ENCODE measurements at regions not wholly inside any gene's neighbourhood (a gene's known extent, or its start where the extent isn't known, plus 50 kb on each side); places are given as distances from the start of the nearest gene placed in this dataset.

- DNase-seq (no peak), ATAC-seq (ENCODE audit: poor library complexity) (no peak)
- intact Hi-C loops (cut with DNase I, micrococcal nuclease) = no loop called here
- no peaks in the 10 kb centered on the region for H3K9me3 ChIP-seq (ENCODE audit: control insufficient read depth in 1 of 2, insufficient read depth in 1 of 2, low read length in 2 of 2)
- no peak for TF ChIP-seq CTCF (IDR thresholded peaks at IDR 0.05)
- H3K4me3 Mint-ChIP-seq = no peak overlapping the region
- ChIA-PET CTCF (interaction anchor here (1.4 kb wide), 1 partner anchor 9 kb away, joined by 3 read pairs; no protein-coding TSS in a partner anchor), POLR2A (no interaction called here)
- H3K27ac Mint-ChIP-seq = no peak overlapping the region
- no peak overlapping the region for H3K27ac ChIP-seq (ENCODE audit: low read depth in 1 of 2, low read length in 2 of 2)
- no peaks in the 10 kb centered on the region for H3K27me3 ChIP-seq (ENCODE audit: control insufficient read depth in 1 of 2, insufficient read depth in 2 of 2, low read length in 2 of 2)
- no peaks in the 10 kb centered on the region for H3K9me3 Mint-ChIP-seq
- H3K4me1 ChIP-seq (ENCODE audit: insufficient read depth, low read length) = no peaks in the 10 kb centered on the region
- no peaks in the 10 kb centered on the region for H3K4me1 Mint-ChIP-seq (ENCODE audit: low read depth)
- no peaks in the 10 kb centered on the region for H3K36me3 ChIP-seq (ENCODE audit: insufficient read depth, low read length)
- H3K27me3 Mint-ChIP-seq = no peaks in the 10 kb centered on the region
- no peaks in the 10 kb centered on the region for H3K36me3 Mint-ChIP-seq (ENCODE audit: low read depth)
- H3K4me3 ChIP-seq (ENCODE audit: low read length) = no peak overlapping the region
These were observed 55.1 kb upstream of the DMRT1 start for GRCh38 chr9:786405-786804.

GRCh38 chr9:788777-789176 is 52.7 kb upstream of the DMRT1 start:
- ATAC-seq (ENCODE audit: poor library complexity) = no peak
- H3K27ac Mint-ChIP-seq = no peak overlapping the region
- no peaks in the 10 kb centered on the region for H3K36me3 Mint-ChIP-seq (ENCODE audit: low read depth)
- intact Hi-C loops (cut with DNase I, micrococcal nuclease) = no loop called here
- H3K4me3 Mint-ChIP-seq = no peak overlapping the region
- Histone ChIP-seq H3K36me3 (ENCODE audit: insufficient read depth, low read length) (no peaks in the 10 kb centered on the region), H3K4me3 (ENCODE audit: low read length) (no peak overlapping the region), H3K9me3 (ENCODE audit: control insufficient read depth in 1 of 2, insufficient read depth in 1 of 2, low read length in 2 of 2) (no peaks in the 10 kb centered on the region), H3K4me1 (ENCODE audit: insufficient read depth, low read length) (no peaks in the 10 kb centered on the region), H3K27ac (ENCODE audit: low read depth in 1 of 2, low read length in 2 of 2) (no peak overlapping the region), H3K27me3 (ENCODE audit: control insufficient read depth in 1 of 2, insufficient read depth in 2 of 2, low read length in 2 of 2) (no peaks in the 10 kb centered on the region)
- CTCF ChIA-PET = no interaction called here
- POLR2A ChIA-PET = no interaction called here
- H3K4me1 Mint-ChIP-seq (ENCODE audit: low read depth) = no peaks in the 10 kb centered on the region
- H3K27me3 Mint-ChIP-seq = peaks cover 4% of the 10 kb centered on the region
- DNase-seq = no peak
- H3K9me3 Mint-ChIP-seq = no peaks in the 10 kb centered on the region
- no peak for TF ChIP-seq CTCF (IDR thresholded peaks at IDR 0.05)
